CD4-positive, alpha-beta T cell (primary cell): ENCODE measurements at regions not wholly inside any gene's neighbourhood (a gene's known extent, or its start where the extent isn't known, plus 50 kb on each side); places are given as distances from the start of the nearest gene placed in this dataset.

Source experiments
- ATAC-seq: fragments of 200-7000 bp; cut with Tn5 transposase; one replicate; pipeline ENCODE4 v1.10.0; 2022; ENCODE audit warnings: mild to moderate bottlenecking; ENCODE audit not compliant: poor library complexity
- CTCF ChIA-PET: fragments of 350-600 bp; sonication (Branson Sonifier 250); formaldehyde crosslinking; loops from one replicate; lab custom pipeline; 2021; ENCODE audit warnings: antibody characterized with exemption, inconsistent platforms; lab: Charles Lee
- POLR2A ChIA-PET: fragments of 350-600 bp; sonication (Branson Sonifier 250); formaldehyde crosslinking; loops from one replicate; lab custom pipeline; 2021; ENCODE audit warnings: antibody characterized with exemption, inconsistent platforms; lab: Charles Lee
- DNase-seq, 14 experiments: peaks; one replicate each; pipeline ENCODE4 v3.0.0-alpha.2; 2013 to 2020; ENCODE audit warnings: mixed read lengths in 2 of 14
- H3K27ac ChIP-seq, 2 donors: one replicate each; pipeline versions ENCODE4 v1.5.1 to v1.7.0; 2013; ENCODE audit warnings: low read length in 2 of 2, low read depth in 1 of 2, mild to moderate bottlenecking in 1 of 2
- H3K27me3 ChIP-seq, 2 experiments: 1 replicate in 1 of 2; 2 replicates in 1 of 2; pipeline versions ENCODE4 v1.6.1 to v1.7.0; 2013; ENCODE audit warnings: low read length in 2 of 2, control low read depth in 1 of 2, mild to moderate bottlenecking in 1 of 2, moderate library complexity in 1 of 2; ENCODE audit not compliant: insufficient read depth in 2 of 2, control insufficient read depth in 1 of 2
- H3K36me3 ChIP-seq: one replicate; pipeline ENCODE4 v1.6.1; 2013; ENCODE audit warnings: low read length, control low read depth; ENCODE audit not compliant: insufficient read depth
- H3K4me1 ChIP-seq: one replicate; pipeline ENCODE4 v1.6.1; 2013; ENCODE audit warnings: low read length, control low read depth; ENCODE audit not compliant: insufficient read depth
- H3K4me3 ChIP-seq: one replicate; pipeline ENCODE4 v1.5.1; 2013; ENCODE audit warnings: mild to moderate bottlenecking, low read length, moderate library complexity
- H3K9me3 ChIP-seq, 2 experiments: 1 replicate in 1 of 2; 2 replicates in 1 of 2; pipeline versions ENCODE4 v1.6.1 to v1.7.0; 2013; ENCODE audit warnings: low read length in 2 of 2, mild to moderate bottlenecking in 2 of 2, control low read depth in 1 of 2, moderate library complexity in 1 of 2; ENCODE audit not compliant: control insufficient read depth in 1 of 2, insufficient read depth in 1 of 2
- H3K27ac Mint-ChIP-seq: one replicate; pipeline ENCODE4 v1.8.0; 2020; ENCODE audit warnings: mixed read lengths
- H3K27me3 Mint-ChIP-seq: one replicate; pipeline ENCODE4 v1.8.0; 2021; ENCODE audit warnings: mixed read lengths
- H3K36me3 Mint-ChIP-seq: one replicate; pipeline ENCODE4 v1.8.0; 2021; ENCODE audit warnings: low read depth, mixed read lengths
- H3K4me1 Mint-ChIP-seq: one replicate; pipeline ENCODE4 v1.8.0; 2021; ENCODE audit warnings: low read depth, mixed read lengths
- H3K4me3 Mint-ChIP-seq: one replicate; pipeline ENCODE4 v1.8.0; 2020; ENCODE audit warnings: mild to moderate bottlenecking, mixed read lengths
- H3K9me3 Mint-ChIP-seq: one replicate; pipeline ENCODE4 v1.8.0; 2020; ENCODE audit warnings: mixed read lengths
- intact Hi-C, 2 experiments: fragments of 100-400 bp; cut with DNase I in 1 of 2; cut with micrococcal nuclease in 1 of 2; formaldehyde crosslinking; loops; one replicate each; pipeline versions ENCODE4 v1.15.1 to v1.9.0; 2023 to 2025; cut with DNase I, micrococcal nuclease
- TF ChIP-seq, protein P1 (sequence below): fragments of 200-600 bp; IDR thresholded peaks from one replicate; pipeline ENCODE4 v1.8.0; 2022; ENCODE audit warnings: antibody characterized with exemption, mild to moderate bottlenecking

DNA sequence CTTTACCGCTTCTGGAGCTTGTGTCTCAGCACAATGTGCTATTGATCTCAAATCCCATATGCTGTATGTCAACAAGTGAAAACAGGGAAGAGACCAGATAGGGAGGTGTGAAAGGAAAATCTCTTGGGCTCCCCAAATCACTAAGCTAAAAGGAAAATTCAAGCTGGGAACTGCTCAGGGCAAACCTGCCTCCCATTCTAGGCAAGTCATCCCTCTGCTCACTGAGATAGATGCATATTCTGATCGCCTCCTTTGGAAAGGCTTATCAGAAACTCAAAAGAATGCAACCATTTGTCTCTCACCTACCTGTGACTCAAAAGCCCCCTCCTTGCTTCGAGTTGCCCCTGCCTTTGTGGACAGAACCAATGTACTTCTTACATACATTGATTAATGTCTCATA is 161.1 kb upstream of the LYZL1 start:
- Mint-ChIP-seq H3K27me3 (peaks cover 24% of the 10 kb centered on the region), H3K9me3 (no peaks in the 10 kb centered on the region), H3K27ac (no peak overlapping the region), H3K4me3 (no peak overlapping the region), H3K4me1 (no peaks in the 10 kb centered on the region), H3K36me3 (no peaks in the 10 kb centered on the region)
- TF ChIP-seq, protein P1, sequence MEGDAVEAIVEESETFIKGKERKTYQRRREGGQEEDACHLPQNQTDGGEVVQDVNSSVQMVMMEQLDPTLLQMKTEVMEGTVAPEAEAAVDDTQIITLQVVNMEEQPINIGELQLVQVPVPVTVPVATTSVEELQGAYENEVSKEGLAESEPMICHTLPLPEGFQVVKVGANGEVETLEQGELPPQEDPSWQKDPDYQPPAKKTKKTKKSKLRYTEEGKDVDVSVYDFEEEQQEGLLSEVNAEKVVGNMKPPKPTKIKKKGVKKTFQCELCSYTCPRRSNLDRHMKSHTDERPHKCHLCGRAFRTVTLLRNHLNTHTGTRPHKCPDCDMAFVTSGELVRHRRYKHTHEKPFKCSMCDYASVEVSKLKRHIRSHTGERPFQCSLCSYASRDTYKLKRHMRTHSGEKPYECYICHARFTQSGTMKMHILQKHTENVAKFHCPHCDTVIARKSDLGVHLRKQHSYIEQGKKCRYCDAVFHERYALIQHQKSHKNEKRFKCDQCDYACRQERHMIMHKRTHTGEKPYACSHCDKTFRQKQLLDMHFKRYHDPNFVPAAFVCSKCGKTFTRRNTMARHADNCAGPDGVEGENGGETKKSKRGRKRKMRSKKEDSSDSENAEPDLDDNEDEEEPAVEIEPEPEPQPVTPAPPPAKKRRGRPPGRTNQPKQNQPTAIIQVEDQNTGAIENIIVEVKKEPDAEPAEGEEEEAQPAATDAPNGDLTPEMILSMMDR = no peak
- H3K27me3 ChIP-seq = peaks cover 0 to 2% of the 10 kb centered on the region in 2 experiments
- no peaks in the 10 kb centered on the region for H3K4me1 ChIP-seq
- no peak overlapping the region for H3K4me3 ChIP-seq
- DNase-seq (no peak), ATAC-seq (no peak)
- POLR2A ChIA-PET = no interaction called here
- CTCF ChIA-PET = no interaction called here
- peaks cover 0 to 6% of the 10 kb centered on the region in 2 experiments for H3K9me3 ChIP-seq
- H3K27ac ChIP-seq = no peak overlapping the region
- H3K36me3 ChIP-seq = no peaks in the 10 kb centered on the region
- intact Hi-C loops = no loop called here

DNA sequence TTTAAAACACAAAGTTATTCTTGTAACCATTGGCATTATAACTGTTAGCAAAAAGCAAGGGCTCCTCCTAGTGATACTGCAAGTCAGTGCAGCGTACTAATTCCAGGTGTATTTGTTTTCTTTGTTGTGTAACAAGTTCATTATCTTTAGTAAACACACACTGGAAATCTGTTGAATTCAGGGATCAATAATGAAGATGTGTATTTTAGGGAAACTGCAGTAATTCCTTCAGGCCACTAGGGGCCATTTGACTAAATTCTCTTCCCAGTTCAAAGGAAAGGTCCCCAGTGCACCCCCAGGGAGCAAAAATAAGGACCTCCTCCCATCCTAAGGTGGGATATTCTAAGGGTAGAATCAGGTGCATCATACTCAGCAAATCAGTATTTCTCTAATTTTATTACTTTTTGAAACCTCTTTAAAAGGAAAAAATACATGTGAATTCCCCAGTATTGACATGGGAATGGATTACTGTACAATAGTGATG is 158.6 kb upstream of the LYZL1 start:
- H3K27ac Mint-ChIP-seq = no peak overlapping the region
- Histone ChIP-seq H3K9me3 (peaks cover 0 to 6% of the 10 kb centered on the region in 2 experiments), H3K4me1 (no peaks in the 10 kb centered on the region), H3K27me3 (peaks cover 0 to 2% of the 10 kb centered on the region in 2 experiments), H3K27ac (no peak overlapping the region), H3K36me3 (no peaks in the 10 kb centered on the region), H3K4me3 (no peak overlapping the region)
- intact Hi-C loops = no loop called here
- TF ChIP-seq, protein P1 = peak; percentile 25
- no peak overlapping the region for H3K4me3 Mint-ChIP-seq
- H3K4me1 Mint-ChIP-seq = no peaks in the 10 kb centered on the region
- ChIA-PET CTCF (no interaction called here), POLR2A (interaction anchor here (0.8 kb wide), 1 partner anchor 519 kb away, joined by 3 read pairs; no protein-coding TSS in a partner anchor)
- DNase-seq = no peak
- no peaks in the 10 kb centered on the region for H3K36me3 Mint-ChIP-seq
- no peaks in the 10 kb centered on the region for H3K9me3 Mint-ChIP-seq
- no peak for ATAC-seq
- H3K27me3 Mint-ChIP-seq = peaks cover 37% of the 10 kb centered on the region

DNA sequence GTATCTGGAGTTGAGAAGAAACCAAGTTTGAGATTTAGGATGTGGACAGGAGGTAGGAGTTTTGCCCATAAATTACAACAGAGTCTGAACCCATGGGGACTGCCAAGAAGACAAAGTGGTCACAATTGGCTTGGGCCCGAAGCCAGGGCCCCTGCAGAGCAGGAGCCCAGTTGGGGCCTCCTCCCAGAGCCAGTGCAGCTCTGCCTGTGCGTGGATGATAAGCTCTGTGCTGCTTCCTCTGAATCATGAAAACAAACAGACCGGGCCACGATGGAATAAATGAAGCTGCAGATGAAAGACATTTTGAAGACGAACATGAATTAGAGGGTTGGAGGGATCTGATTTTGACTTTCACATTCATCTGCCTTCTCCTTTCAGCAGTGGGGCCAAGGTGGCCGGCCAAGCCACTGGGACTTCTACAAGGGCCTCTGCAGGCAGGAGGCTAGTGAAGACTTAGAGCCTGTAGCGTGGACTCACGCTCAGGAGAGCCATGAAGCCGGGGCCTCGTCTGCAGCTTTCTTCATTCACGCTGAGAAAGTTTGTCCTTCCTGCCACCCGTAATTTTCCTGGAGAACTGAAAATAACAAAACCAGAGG is 156.8 kb upstream of the LYZL1 start:
- intact Hi-C loops = no loop called here
- ChIA-PET CTCF (no interaction called here), POLR2A (no interaction called here)
- Mint-ChIP-seq H3K4me1 (no peaks in the 10 kb centered on the region), H3K27ac (no peak overlapping the region), H3K9me3 (no peaks in the 10 kb centered on the region), H3K27me3 (peaks cover 33% of the 10 kb centered on the region), H3K36me3 (no peaks in the 10 kb centered on the region), H3K4me3 (no peak overlapping the region)
- no peak overlapping the region for H3K27ac ChIP-seq
- no peaks in the 10 kb centered on the region for H3K36me3 ChIP-seq
- peaks cover 0 to 6% of the 10 kb centered on the region in 2 experiments for H3K9me3 ChIP-seq
- TF ChIP-seq, protein P1 = no peak
- H3K4me3 ChIP-seq = no peak overlapping the region
- DNase-seq (no peak), ATAC-seq (no peak)
- H3K4me1 ChIP-seq = no peaks in the 10 kb centered on the region
- peaks cover 0 to 2% of the 10 kb centered on the region in 2 experiments for H3K27me3 ChIP-seq
